ENCODE measurements at regions not wholly inside any gene's neighbourhood (a gene's known extent, or its start where the extent isn't known, plus 50 kb on each side); places are given as distances from the start of the nearest gene placed in this dataset.

DNA sequence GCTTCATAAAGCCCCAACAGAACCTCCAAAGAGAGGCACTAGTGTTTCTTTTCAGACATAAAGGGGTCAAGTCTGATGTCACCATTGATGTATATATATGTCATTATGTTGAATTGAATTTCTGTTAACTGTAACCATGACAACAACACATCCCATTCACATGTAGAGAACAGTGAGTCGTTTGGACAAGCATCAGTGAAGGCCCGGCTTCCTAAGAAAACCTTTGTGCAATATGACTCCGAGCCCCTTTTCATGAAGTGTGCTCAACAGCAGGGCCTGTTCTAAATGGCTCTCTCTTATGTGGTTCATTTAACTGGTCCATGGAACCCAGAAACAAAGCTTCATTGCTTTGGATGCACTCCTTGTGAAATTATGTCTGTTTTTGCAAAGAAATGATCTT, 67.2 kb upstream of the UBL3 start:
- no peak overlapping the region for H2AFZ ChIP-seq (ENCODE audit: low read length)
- H3K4me3 ChIP-seq (ENCODE audit: extremely low read depth in 1 of 4, insufficient read depth in 2 of 4, low read depth in 3 of 4, low read length in 4 of 4): no peak overlapping the region
- no peaks in the 10 kb centered on the region for H3K23me2 ChIP-seq (ENCODE audit: low read depth, low read length)
- H2BK5ac ChIP-seq (ENCODE audit: low read depth, low read length): no peak overlapping the region
- H3K36me3 ChIP-seq (ENCODE audit: control insufficient read depth in 2 of 4, insufficient read depth in 4 of 4, low read length in 3 of 4): no peaks in the 10 kb centered on the region
- DNase-seq (ENCODE audit: low read depth in 1 of 2, low spot score in 2 of 2): no peak
- POLR2A ChIA-PET (ENCODE audit: partially characterized antibody): no interaction called here
- no peak overlapping the region for H2BK12ac ChIP-seq (ENCODE audit: low read depth, low read length)
- no peak overlapping the region for H3K4me2 ChIP-seq (ENCODE audit: insufficient read depth in 1 of 2, low read depth in 2 of 2, low read length in 2 of 2)
- no peak overlapping the region for H3K14ac ChIP-seq (ENCODE audit: insufficient read length)
- no peak overlapping the region for H3K4ac ChIP-seq (replicated peaks; ENCODE audit: insufficient read length, low read depth, low read length)
- H2BK15ac ChIP-seq (ENCODE audit: low read length): no peak overlapping the region
- H3K56ac ChIP-seq (replicated peaks; ENCODE audit: insufficient read length, low read depth, low read length): no peak overlapping the region
- no peaks in the 10 kb centered on the region for H3K79me2 ChIP-seq (ENCODE audit: control insufficient read depth in 1 of 2, insufficient read depth in 2 of 2, low read length in 2 of 2)
- no peaks in the 10 kb centered on the region for H4K20me1 ChIP-seq (replicated peaks in 1 of 2; ENCODE audit: control insufficient read depth in 1 of 2, insufficient read depth in 2 of 2, low read length in 2 of 2)
- no peak overlapping the region for H3K9ac ChIP-seq (replicated peaks in 1 of 4; ENCODE audit: extremely low read depth in 1 of 4, low read depth in 3 of 4, low read length in 3 of 4)
- no peaks in the 10 kb centered on the region for H3K4me1 ChIP-seq (replicated peaks in 1 of 4; ENCODE audit: control insufficient read depth in 3 of 4, insufficient read depth in 4 of 4, low read length in 3 of 4)
- H4K91ac ChIP-seq (replicated peaks; ENCODE audit: insufficient read length, low read length): no peak overlapping the region
- no peak overlapping the region for H4K5ac ChIP-seq (ENCODE audit: insufficient read length, low read depth, low read length)
- no peaks in the 10 kb centered on the region for H3K79me1 ChIP-seq (ENCODE audit: low read depth, low read length)
- CTCF ChIA-PET (ENCODE audit: partially characterized antibody): interaction anchor here (1.1 to 1.9 kb wide), 4 partner anchors 9 to 117 kb away, joined by 3 to 6 read pairs (median 4); no protein-coding TSS in a partner anchor
- no peaks in the 10 kb centered on the region for H3K9me3 ChIP-seq (ENCODE audit: insufficient read depth in 2 of 2, low read depth in 1 of 2, low read length in 1 of 2)
- no peak overlapping the region for H2AK5ac ChIP-seq (ENCODE audit: low read depth, low read length)
- TF ChIP-seq SRF (IDR thresholded peaks at IDR 0.05; ENCODE audit: low read depth, low read length): no peak
- TF ChIP-seq TCF12 (IDR thresholded peaks at IDR 0.05; ENCODE audit: low read depth, low read length): no peak
- no peak overlapping the region for H2BK20ac ChIP-seq (ENCODE audit: low read length)
- H3K27ac ChIP-seq (ENCODE audit: low read depth, low read length): no peak overlapping the region
- FAIRE-seq: no peak
- H3K23ac ChIP-seq (ENCODE audit: insufficient read length): no peak overlapping the region
- no peak overlapping the region for H3K18ac ChIP-seq (ENCODE audit: extremely low read depth, low read length)
- H4K8ac ChIP-seq (ENCODE audit: extremely low read depth, insufficient read depth, low read length): no peak overlapping the region
- H3K27me3 ChIP-seq (replicated peaks in 1 of 4; ENCODE audit: control insufficient read depth in 3 of 4, extremely low read depth in 1 of 4, insufficient read depth in 3 of 4, low read length in 3 of 4): no peaks in the 10 kb centered on the region
- WGBS, 2 experiments (ENCODE audit: extremely low coverage in 1 of 2, insufficient coverage in 1 of 2, insufficient read length in 1 of 2, insufficient replicate concordance in 2 of 2, low coverage in 1 of 2, low lambda C conversion rate in 2 of 2, missing lambda C conversion rate in 1 of 2): 75% methylated on average over 3 of the region's 3 CpGs; no CpG with 5 or more reads in 1 of the 2 experiments
- H2BK120ac ChIP-seq (replicated peaks; ENCODE audit: low read depth, low read length): no peak overlapping the region
